HEK293 (cell line): ENCODE measurements at regions not wholly inside any gene's neighbourhood (a gene's known extent, or its start where the extent isn't known, plus 50 kb on each side); places are given as distances from the start of the nearest gene placed in this dataset.

Experiments
- CTCF ChIA-PET: fragments of 350-600 bp; formaldehyde crosslinking; extraction: SDS; loops from one replicate; lab custom pipeline; 2021; ENCODE audit warnings: antibody characterized with exemption; lab: Yijun Ruan, JAX
- POLR2A ChIA-PET: fragments of 300-600 bp; formaldehyde crosslinking; extraction: SDS; loops from one replicate; lab custom pipeline; 2020; ENCODE audit warnings: antibody characterized with exemption, inconsistent platforms; lab: Yijun Ruan, JAX
- H3K27ac ChIP-seq: fragments of 200-500 bp; sonication (Bioruptor generic); 2 replicates; pipeline ENCODE4 v1.5.1; 2014; ENCODE audit warnings: low read depth, low read length, control low read depth, inconsistent platforms; ENCODE audit errors: extremely low read depth
- H3K36me3 ChIP-seq, 2 experiments: fragments of 200-500 bp in 1 of 2; sonication (Bioruptor generic) in 1 of 2; 1 replicate in 1 of 2; 2 replicates in 1 of 2; pipeline ENCODE4 v1.5.1; 2014 to 2017; ENCODE audit warnings: inconsistent platforms in 2 of 2, low read length in 2 of 2; ENCODE audit not compliant: control insufficient read depth in 2 of 2, insufficient read depth in 1 of 2
- H3K4me1 ChIP-seq: fragments of 200-500 bp; sonication (Bioruptor generic); 2 replicates; pipeline ENCODE4 v1.5.1; 2014; ENCODE audit warnings: mild to moderate bottlenecking, low read length, inconsistent platforms; ENCODE audit not compliant: control insufficient read depth, insufficient read depth
- H3K4me3 ChIP-seq: 2 replicates; pipeline ENCODE4 v1.5.1; 2011; ENCODE audit warnings: low read depth, mild to moderate bottlenecking, control low read depth, low read length, moderate library complexity
- H3K9me3 ChIP-seq: fragments of 200-500 bp; sonication (Bioruptor generic); 2 replicates; pipeline ENCODE4 v1.5.1; 2014; ENCODE audit warnings: low read depth, low read length, inconsistent platforms; ENCODE audit not compliant: control insufficient read depth, insufficient read depth
- FEZF1 ChIP-seq: fragments of 450-650 bp; formaldehyde crosslinking; IDR thresholded peaks from 2 replicates; pipeline ENCODE4 v1.5.1; 2016; ENCODE audit warnings: missing biosample characterization, missing genetic modification characterization
- GFI1B ChIP-seq: fragments of 450-650 bp; formaldehyde crosslinking; IDR thresholded peaks from 2 replicates; pipeline ENCODE4 v1.5.1; 2016; ENCODE audit warnings: missing biosample characterization, missing genetic modification characterization
- KLF16 ChIP-seq: fragments of 450-650 bp; formaldehyde crosslinking; IDR thresholded peaks from 2 replicates; pipeline ENCODE4 v1.5.1; 2017; ENCODE audit warnings: missing biosample characterization, missing genetic modification characterization
- MYNN ChIP-seq: fragments of 450-650 bp; formaldehyde crosslinking; IDR thresholded peaks from 2 replicates; pipeline ENCODE4 v1.5.1; 2016; ENCODE audit warnings: missing biosample characterization, missing genetic modification characterization, borderline replicate concordance
- PRDM2 ChIP-seq: fragments of 450-650 bp; formaldehyde crosslinking; IDR thresholded peaks from 2 replicates; pipeline ENCODE4 v1.5.1; 2016; ENCODE audit warnings: missing biosample characterization, missing genetic modification characterization, borderline replicate concordance
- PRDM4 ChIP-seq: fragments of 450-650 bp; formaldehyde crosslinking; IDR thresholded peaks from 2 replicates; pipeline ENCODE4 v1.5.1; 2017; ENCODE audit warnings: missing biosample characterization, missing genetic modification characterization
- ZBTB10 ChIP-seq: fragments of 450-650 bp; formaldehyde crosslinking; IDR thresholded peaks from 2 replicates; pipeline ENCODE4 v1.5.1; 2016; ENCODE audit warnings: missing biosample characterization, missing genetic modification characterization
- ZBTB21 ChIP-seq: fragments of 450-650 bp; formaldehyde crosslinking; IDR thresholded peaks from 2 replicates; pipeline ENCODE4 v1.5.1; 2017; ENCODE audit warnings: missing biosample characterization, missing genetic modification characterization
- ZNF132 ChIP-seq: fragments of 450-650 bp; formaldehyde crosslinking; IDR thresholded peaks from 2 replicates; pipeline ENCODE4 v1.5.1; 2017; ENCODE audit warnings: missing biosample characterization, missing genetic modification characterization, borderline replicate concordance
- ZNF148 ChIP-seq: fragments of 450-650 bp; formaldehyde crosslinking; IDR thresholded peaks from 2 replicates; pipeline ENCODE4 v1.5.0; 2017; ENCODE audit warnings: missing biosample characterization, missing genetic modification characterization, borderline replicate concordance
- ZNF174 ChIP-seq: fragments of 450-650 bp; formaldehyde crosslinking; IDR thresholded peaks from 2 replicates; pipeline ENCODE4 v1.5.0; 2017; ENCODE audit warnings: missing biosample characterization, mild to moderate bottlenecking, missing genetic modification characterization
- ZNF202 ChIP-seq: fragments of 450-650 bp; formaldehyde crosslinking; IDR thresholded peaks from 2 replicates; pipeline ENCODE4 v1.5.1; 2016; ENCODE audit warnings: missing biosample characterization, missing genetic modification characterization, borderline replicate concordance
- ZNF26 ChIP-seq: fragments of 450-650 bp; formaldehyde crosslinking; IDR thresholded peaks from 2 replicates; pipeline ENCODE4 v1.5.1; 2016; ENCODE audit warnings: missing biosample characterization, missing genetic modification characterization
- ZNF266 ChIP-seq: fragments of 450-650 bp; formaldehyde crosslinking; IDR thresholded peaks from 2 replicates; pipeline ENCODE4 v1.5.1; 2016; ENCODE audit warnings: missing biosample characterization, missing genetic modification characterization, low read depth
- ZNF341 ChIP-seq: fragments of 450-650 bp; formaldehyde crosslinking; IDR thresholded peaks from 2 replicates; pipeline ENCODE4; 2016; ENCODE audit warnings: low read depth, missing biosample characterization, missing genetic modification characterization
- ZNF354C ChIP-seq: fragments of 450-650 bp; formaldehyde crosslinking; IDR thresholded peaks from 2 replicates; pipeline ENCODE4 v1.5.1; 2016; ENCODE audit warnings: missing biosample characterization, missing genetic modification characterization, low read depth, borderline replicate concordance
- ZNF529 ChIP-seq: fragments of 450-650 bp; formaldehyde crosslinking; IDR thresholded peaks from 2 replicates; pipeline ENCODE4 v1.5.1; 2017; ENCODE audit warnings: missing genetic modification characterization, missing biosample characterization; ENCODE audit not compliant: insufficient replicate concordance
- ZNF530 ChIP-seq: fragments of 450-650 bp; formaldehyde crosslinking; IDR thresholded peaks from 2 replicates; pipeline ENCODE4 v1.5.1; 2016; ENCODE audit warnings: low read depth, missing biosample characterization, missing genetic modification characterization
- ZNF629 ChIP-seq: fragments of 450-650 bp; formaldehyde crosslinking; IDR thresholded peaks from 2 replicates; pipeline ENCODE4 v1.5.1; 2017; ENCODE audit warnings: missing biosample characterization, missing genetic modification characterization
- ZNF776 ChIP-seq: fragments of 450-650 bp; formaldehyde crosslinking; IDR thresholded peaks from 2 replicates; pipeline ENCODE4 v1.5.0; 2017; ENCODE audit warnings: missing biosample characterization, missing genetic modification characterization, borderline replicate concordance

- ChIA-PET CTCF (interaction anchor here (0.6 to 1.0 kb wide), 5 partner anchors 25 to 729 kb away, joined by 3 to 4 read pairs (median 3); no protein-coding TSS in a partner anchor), POLR2A (no interaction called here)
- Histone ChIP-seq H3K9me3 (no peaks in the 10 kb centered on the region), H3K4me1 (no peaks in the 10 kb centered on the region), H3K27ac (no peak overlapping the region), H3K36me3 (no peaks in the 10 kb centered on the region), H3K4me3 (no peak overlapping the region)
- TF ChIP-seq ZNF266 (tag by site-specific recombination) (no peak), PRDM4 (no peak), ZNF354C (tag by site-specific recombination) (no peak), ZNF529 (no peak), PRDM2 (tag by site-specific recombination) (no peak), ZNF530 (no peak), FEZF1 (tag by site-specific recombination) (no peak), MYNN (tag by site-specific recombination) (no peak), ZNF629 (tag by site-specific recombination) (no peak), ZBTB21 (tag by site-specific recombination) (no peak), ZNF341 (tag by site-specific recombination) (no peak), ZNF202 (tag by site-specific recombination) (no peak), ZNF132 (tag by site-specific recombination) (no peak), ZNF148 (tag by site-specific recombination) (no peak)
- TF ChIP-seq, all 188 proteins: peak for 0
Observed at GRCh38 chr4:45442466-45442865, 681.4 kb downstream of the GABRG1 start.

GRCh38 chr4:45438047-45438446, 685.8 kb downstream of the GABRG1 start:
- CTCF ChIA-PET, result no interaction called here
- Histone ChIP-seq H3K4me3 (no peak overlapping the region), H3K4me1 (no peaks in the 10 kb centered on the region), H3K36me3 (no peaks in the 10 kb centered on the region), H3K27ac (no peak overlapping the region), H3K9me3 (no peaks in the 10 kb centered on the region)
- POLR2A ChIA-PET, result no interaction called here
- TF ChIP-seq ZNF26 (tag by site-specific recombination), result no peak
- TF ChIP-seq ZNF776 (tag by site-specific recombination), result no peak
- TF ChIP-seq MYNN (tag by site-specific recombination), result no peak
- TF ChIP-seq KLF16 (tag by site-specific recombination), result no peak
- TF ChIP-seq ZNF174 (tag by site-specific recombination), result no peak
- TF ChIP-seq ZNF629 (tag by site-specific recombination), result no peak
- no peak for TF ChIP-seq GFI1B
- no peak for TF ChIP-seq ZBTB10 (tag by site-specific recombination)
